Muscle of back (tissue), 3 donors: ENCODE measurements at regions not wholly inside any gene's neighbourhood (a gene's known extent, or its start where the extent isn't known, plus 50 kb on each side); places are given as distances from the start of the nearest gene placed in this dataset.

Experiments used
- DNase-seq, 3 donors: peaks; one replicate each; pipeline versions ENCODE4 v3.0.0 to v3.0.0-alpha.2; 2013

DNA sequence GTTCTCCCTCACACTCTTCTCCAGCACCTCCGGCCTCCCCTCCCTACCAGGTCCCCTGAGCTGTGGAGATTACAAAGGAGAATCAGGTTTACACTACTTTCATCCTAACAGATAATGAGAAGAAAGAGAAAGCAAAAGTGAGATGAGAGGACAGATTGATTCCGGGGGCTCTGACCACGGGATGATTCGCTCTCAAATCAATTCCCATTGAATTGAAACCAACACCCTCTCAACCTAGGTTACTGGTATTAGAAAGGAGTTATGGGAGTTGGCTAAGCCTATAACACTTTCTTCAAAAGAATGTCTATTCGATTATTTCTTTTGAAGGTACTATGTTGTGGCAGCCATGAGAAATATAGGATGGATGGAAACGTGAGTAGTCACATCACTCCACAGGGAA lies 386.2 kb upstream of the TNP1 start:
- DNase-seq: no peak

DNA sequence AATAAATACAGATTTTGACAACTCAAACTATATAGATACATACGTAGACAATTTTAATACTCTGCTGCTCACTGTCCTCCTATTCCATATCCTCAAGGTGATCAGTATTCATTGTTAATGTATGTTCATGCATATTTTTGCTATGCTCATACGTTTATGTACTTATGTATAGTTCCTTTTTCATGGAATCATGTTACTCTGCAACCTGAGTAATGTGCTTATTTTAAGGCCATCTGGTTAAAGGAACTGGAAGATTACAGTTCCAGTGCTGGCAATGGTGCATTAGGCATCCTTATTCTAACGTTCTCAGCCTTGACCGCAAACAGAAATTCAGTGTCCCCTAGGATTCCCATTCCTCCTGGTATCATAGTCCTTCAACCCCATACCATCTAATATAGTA lies 385.0 kb upstream of the TNP1 start:
- no peak for DNase-seq

DNA sequence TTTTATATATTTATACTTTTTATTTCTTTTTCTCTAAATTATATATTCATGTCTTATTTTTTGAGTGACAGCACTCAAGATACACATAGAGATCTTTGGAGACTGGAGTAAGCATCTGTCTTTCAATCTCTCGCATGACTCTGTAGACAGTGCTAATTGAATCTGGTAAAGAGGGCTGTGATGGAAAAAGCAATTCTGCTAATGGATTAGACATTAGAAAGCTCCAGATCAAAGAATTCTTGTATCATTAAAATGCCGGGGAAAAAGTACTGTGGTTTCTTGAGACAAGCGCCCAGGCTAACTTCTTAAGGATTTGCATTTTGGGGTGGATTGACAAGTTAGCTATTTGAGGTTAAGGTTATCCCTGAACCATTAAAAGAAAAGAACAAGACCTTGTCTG lies 383.1 kb upstream of the TNP1 start:
- no peak for DNase-seq

DNA sequence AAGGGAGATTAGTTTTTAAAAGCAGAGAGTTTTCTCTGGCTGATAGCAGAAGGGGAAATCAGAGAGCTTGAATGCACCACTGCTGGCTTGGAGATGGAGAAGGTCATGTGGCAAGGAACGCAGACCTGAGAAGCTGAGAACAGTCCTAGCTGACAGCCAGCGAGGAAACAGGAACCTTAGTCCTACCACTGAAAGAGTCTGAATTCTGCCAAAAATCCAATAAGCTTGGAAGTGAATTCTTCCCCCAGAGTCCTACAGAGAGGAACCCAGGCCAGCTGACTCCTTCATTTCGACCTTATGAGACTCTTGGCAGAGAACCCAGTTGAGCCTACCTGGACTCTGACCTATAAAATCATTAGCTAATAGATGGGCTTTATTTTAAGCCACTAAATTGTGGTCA lies 371.9 kb upstream of the TNP1 start:
- peak in 1 of 3 donors; percentile 51 for DNase-seq

DNA sequence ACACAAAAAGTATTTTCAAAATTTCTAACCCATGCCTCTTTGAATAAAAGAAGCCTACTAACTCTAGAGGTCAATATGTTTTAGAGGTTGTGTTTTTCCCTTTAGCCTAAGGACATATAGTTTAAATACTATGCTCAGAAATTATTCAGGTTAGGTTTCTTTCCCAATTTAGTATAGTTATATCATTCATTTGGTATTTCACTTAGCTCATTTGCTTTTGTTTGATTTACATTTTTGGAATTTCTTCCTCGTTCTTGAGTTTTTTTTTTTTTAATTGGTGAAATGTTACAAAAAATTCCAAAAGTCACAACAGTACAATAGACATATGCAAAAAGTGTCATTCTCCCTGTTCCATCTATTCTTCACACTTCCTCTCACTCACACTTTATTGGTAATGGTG lies 371.3 kb upstream of the TNP1 start:
- DNase-seq: no peak

DNA sequence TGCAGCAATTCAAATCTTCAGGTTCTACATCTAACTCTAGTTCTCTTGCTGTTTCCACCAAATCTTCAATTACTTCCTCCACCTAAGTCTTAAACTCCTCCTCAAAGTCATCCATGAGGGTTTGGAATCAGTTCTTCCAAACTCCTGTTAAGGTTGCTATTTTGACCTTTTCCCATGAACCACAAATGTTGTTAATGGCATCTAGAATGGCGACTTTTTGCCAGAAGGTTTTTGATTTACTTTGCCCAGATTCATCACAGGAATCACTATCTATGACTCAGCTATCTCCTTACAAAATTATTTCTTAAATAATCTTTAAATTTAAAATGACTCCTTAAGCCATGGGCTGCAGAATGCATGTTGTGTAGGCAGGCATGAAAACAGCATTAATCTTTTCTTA lies 368.9 kb upstream of the TNP1 start:
- no peak for DNase-seq

DNA sequence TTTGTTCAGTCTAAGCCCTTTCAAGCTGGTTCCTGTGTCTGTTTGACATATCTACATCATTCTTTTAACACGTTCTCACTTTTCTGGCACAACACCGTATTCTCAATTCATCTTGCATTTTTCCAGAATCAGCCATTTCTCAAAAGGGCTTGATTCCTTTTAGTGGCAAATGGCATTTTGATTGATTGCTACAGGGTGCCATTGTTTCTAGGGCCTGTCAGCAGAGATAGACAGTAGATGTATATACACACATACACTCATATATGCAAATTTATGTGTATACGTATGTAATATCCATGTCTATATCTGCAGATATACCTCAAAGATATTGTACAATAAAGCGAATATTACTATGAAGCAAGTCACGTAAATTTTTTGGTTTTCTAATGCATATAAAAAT lies 367.9 kb upstream of the TNP1 start:
- no peak for DNase-seq

DNA sequence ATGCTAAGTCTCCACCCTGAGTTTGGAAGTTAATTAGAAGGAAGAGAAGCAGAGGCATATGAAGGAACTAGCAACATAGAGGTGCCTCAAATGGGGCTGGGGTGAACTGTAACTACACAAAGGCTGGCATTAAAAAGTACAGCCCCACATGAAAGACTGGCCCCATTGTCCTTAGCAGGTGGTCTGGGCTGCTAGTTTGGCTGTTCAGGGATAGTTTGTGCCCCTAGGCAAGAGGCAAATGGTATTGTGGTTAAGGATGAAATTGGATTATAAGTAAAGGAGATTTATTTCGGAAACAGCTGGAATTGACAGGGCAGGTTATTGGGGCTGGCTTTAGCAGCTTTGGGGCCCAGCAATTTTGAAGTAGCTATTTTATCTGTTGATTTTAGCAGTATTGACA lies 365.7 kb upstream of the TNP1 start:
- DNase-seq: no peak

DNA sequence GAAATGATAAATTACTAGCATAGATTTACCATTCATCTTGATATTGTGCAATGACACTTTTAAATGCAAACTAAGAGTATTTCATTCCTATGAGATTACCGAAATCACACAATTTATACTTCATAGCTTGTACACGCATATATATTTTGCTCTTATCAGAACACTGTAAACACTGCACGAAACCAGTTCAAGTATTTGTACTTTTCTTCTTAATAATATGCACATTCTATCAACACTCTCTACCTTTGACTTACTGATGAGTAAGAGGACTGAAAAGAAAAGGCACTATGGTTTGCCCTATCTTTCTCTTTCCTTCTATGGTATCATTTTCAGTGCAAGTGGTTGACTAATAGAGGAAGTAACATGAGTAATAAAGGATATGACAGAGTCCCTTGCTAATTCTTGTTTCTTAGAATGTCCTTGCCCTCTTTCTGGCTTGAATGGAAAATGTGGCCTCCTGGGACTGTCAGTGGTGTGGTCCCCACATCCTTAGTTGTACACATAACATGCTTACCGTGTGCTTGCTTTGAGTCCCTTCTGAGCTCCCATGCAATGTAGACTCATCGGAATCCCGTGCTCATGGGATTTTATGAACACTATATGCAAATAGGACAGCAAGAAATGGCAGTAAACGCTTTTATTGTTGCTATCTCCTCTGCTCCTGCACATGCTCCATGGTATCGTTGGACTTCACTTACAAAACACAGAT lies 363.5 kb upstream of the TNP1 start:
- DNase-seq: peak in 2 of 3 donors; percentile 36 to 88

DNA sequence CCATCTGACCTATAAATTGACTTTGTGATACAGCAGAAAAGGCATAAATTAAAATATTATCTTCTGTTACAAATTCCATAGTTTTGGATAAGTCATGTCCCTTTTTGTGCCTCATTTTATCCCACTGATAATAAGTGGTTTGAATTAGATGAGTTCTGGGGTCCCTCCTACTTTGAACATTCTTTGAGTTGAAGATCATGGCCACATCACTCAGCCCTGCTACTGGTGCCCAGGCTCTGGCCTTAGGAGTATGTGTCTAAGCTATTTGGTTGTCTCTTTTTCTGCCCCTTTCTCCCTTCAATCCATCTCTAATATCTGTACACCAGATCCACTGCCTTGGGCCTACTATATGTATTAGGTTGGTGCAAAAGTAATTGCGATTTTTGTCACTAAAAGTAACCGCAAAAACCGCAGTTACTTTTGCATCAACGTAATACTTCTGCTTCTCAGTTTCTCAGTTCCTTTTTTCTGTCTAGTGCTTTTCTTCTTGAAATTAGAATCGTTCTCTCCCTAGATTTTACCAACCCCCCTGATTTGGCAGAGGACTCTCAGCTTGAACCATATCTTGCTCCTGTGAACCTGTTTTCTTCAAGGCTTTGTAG lies 362.5 kb upstream of the TNP1 start:
- no peak for DNase-seq

DNA sequence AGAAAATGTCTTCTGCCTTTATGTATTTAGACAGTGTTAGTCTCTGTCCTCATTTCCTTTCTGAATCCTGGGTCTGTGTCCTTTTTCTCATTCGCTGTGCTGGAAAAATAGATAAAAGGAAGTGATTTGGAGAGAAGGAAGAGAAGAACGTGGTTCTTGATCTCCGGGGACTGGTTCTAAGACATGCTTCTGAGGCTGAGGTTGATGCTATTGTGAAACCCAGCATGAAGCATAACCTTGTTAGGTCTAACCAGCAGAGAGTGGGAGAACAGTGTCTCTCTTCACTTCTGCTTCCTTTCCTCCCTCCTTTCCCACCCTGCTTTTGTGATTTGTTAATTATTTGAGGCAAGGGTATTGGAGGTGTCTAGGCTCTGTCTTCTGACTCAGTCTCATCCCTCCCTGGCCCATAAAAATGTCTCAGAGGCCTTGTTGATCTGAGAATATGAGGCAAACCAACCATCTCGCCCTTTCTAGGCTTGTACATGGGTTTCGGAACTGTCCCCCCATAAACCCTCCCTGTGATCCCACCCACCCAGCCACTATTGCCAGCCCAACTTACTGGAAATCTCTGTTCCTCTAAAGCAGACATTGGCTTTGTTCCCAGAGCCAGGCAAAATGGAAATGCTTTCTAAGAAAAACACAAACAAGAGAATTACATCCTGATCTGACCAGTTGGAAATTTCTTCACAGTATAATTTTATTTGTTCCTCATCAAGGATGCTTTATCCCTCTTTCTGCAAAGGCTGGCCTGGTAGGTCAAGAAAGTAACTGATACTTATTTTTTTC lies 360.6 kb upstream of the TNP1 start:
- DNase-seq: peak in 2 of 3 donors; percentile 48 to 68

DNA sequence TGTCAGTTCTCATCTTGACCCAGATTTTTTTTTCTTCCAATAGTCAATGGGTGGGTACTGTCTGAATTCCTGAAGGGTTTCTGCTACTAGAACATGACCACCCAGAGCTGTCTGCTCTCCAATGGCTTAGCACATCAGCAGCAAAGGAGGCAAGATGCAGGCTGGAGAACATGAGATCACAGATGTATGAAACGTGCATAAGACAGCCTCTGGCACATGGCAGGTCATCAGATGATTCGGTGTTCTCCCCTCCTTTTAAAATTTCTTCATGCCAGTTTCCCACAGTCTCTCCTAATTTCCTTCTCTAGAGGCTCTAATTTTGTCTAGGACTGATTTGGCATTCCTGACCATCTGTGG lies 359.3 kb upstream of the TNP1 start:
- no peak for DNase-seq

DNA sequence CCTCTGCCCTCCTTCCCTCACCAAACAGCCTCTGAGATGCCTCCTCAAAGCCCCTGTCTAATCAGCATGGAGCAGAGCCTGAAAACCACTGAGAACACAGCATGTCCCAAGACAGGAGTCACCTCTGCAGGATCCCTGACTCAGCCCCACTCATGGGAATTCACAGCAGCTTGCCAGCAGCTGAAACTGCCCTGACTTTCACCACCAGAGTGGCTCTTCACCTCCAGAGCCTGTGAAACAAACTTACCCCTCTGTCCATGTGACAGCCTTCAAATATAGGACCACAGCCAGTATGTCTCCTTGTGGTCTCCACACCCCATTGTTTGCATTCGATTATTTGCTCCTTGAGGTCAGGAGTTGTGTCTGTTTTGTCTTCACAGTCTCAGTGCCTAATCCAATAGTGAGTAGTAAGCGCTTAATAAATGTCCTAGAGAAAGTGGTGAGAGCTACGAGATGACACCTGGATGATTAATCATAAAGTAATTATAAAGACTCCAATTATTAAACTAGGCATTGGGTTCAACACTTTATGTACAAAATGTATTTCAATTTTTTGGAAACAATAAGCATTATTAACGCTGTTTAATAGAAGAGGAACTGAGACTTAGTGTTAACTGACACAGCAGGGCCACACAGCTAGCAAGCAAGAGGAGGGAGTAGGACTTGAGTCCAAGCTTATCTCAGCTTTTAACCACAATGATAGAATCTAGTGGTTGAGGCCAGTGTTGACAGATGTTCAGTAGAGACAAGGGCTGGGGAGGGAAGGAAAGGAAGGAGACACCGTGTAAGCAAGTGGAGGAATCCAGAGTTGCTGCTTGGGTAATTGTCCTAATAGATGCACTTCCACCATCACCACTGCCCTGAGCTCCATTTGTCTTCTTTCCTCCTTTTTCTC lies 358.7 kb upstream of the TNP1 start:
- peak in 1 of 3 donors; percentile 45 for DNase-seq

DNA sequence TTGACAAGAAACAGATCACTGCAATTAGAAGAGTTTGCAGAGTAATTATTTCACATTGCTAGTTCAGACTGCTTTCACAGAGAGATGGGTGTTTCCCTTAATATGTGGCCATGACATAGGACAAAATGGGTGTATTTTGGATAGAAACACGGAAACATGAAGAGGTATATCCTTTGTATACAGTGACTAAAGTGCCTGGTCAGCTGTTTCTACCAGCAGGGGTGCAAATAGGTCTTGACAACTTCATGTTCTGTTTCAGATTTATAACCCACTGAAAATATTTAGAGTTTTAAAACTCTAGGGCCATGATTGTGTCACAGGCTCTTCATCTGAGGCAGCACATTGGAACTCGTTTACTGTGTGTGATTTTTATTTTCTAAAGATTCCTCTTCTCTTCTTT lies 357.1 kb upstream of the TNP1 start:
- no peak for DNase-seq

DNA sequence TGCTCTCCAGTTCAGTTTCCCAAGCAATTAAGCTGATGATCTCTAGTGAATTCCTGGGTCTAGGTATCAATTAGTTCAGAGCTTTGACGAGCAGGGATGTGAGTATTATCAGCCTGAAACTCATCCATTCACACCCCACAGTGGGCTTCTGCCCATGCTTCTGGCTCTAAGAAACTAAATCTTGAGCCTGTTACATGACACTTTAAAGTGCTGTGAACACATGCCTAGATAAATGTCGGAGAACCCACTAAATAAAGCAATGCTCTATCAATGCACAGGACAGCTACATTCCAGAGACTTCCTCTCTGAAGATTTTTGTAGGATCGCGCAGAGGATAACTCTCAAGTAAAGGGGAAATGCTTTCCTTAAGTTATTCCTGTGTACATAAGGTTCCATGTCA lies 356.5 kb upstream of the TNP1 start:
- no peak for DNase-seq

DNA sequence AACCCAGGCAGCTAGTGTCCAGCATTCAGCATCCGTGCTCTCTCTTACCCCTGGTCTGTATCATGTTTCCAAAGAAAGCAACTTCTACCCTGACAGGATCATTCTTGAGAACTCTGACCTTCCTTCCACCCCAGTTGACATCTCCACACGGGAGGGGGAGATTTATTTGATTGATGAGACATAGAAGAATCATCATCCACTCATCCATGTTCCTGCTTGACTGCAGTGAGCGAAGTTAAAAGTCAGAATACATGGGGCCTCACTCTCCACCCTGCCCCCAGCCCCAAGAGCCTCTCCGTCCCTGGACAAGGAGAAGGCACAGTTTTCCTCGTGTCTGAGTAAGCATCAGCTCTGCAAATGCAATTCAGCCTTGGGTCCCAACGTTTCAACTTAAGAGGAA lies 356.0 kb upstream of the TNP1 start:
- no peak for DNase-seq

DNA sequence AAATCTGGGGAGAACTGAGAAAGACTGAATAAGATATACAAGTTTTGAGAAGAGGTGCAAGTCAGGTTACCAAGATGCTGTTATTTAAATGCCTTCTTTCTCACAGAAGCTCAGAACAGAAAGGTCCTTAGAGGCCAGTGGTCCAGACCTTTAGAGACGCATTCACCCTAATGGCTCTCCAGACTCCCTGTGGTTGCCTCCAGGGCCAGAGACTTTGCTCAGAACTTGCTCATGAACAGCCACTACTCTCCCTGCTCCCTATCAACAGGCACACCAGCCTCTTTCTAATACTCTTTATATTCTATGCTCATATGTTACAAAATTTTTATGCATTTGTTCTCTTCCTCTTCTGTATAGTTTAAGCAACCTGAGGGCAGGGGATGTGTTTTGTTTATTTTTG lies 349.0 kb upstream of the TNP1 start:
- DNase-seq: no peak

DNA sequence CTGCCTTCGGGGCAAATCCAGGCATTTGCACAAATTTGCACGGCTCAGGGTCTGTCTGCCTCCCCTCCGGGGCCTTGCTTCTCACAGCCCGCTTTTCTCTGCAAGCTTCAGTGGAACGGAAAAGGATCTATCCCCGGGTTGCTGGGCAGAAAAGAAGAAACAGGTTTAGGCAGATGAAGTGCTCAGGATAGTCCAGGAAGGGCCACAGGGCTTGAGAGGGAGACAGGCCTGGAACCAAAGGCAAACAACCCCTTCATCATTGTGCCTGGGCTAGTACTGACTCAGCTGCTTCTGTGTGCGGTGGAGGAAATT lies 347.8 kb upstream of the TNP1 start:
- no peak for DNase-seq

DNA sequence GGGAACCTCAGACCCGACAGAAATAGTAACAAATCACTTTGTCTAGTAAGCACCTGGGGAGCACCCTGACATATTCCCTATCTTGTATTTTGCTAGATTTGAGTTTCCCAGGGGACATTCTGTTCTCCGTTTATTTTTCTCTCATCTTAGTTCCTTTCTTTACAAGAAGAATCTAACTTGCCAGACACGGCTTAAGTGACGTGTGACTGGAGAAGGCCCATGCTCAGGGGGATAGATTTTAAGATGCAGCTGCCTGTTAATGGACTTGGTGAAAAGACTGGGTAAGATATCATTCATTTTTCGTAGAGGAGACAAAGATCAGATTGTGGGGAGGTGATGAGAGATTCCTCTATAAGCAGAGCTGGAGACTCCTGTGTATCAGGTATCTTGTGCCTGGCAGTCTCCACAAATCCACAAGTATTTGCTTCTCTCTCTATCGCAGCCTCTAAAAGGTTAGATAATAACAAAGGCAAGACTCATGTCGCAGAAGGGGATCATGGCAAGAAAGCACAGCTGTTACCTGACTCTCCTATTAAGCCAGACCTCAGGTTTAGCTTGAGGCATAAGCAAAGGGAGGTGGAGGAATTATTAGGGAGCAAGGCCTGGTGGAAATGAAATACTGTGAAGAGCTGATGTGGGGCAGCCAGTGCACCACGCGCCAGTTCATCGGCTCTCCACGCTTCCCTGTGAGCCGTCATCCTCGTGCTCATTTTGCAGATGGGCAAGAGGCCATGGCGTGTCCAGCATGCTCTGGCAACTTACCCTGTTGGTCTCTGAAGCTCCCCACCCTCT lies 347.2 kb upstream of the TNP1 start:
- DNase-seq: no peak

DNA sequence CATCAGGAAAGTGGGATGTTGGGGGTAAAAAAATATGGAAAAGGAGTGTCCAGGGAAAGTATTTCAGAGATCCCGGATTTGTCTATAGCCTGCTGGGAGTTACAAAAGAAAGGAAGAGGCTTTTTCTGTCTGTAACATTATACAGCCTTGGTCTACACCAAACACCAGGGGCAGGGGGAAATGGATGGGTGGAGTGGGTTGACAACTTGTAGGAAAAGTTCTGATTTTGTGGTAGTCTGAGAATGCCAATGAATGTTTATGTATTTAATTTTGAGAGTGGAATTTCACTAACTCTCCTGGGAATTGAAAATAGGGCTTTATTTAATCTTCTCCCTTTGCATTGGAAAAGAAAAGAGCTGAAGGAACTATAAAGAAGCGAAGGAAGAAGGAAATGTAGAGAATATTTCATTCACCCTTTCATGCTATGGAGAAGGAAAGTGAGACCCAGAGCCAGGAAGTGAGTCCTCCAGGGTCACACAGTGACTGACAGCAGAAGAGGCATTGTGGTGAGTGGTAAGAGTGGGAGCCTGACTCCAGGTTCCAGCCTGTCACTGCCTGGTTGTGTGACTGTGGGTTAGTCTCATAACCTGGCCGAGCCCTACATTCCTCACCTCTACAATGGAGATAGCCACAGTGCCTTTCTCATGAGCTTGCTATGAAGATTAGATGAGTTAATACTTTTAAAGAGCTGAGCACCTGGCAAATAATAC lies 346.3 kb upstream of the TNP1 start:
- DNase-seq: no peak

DNA sequence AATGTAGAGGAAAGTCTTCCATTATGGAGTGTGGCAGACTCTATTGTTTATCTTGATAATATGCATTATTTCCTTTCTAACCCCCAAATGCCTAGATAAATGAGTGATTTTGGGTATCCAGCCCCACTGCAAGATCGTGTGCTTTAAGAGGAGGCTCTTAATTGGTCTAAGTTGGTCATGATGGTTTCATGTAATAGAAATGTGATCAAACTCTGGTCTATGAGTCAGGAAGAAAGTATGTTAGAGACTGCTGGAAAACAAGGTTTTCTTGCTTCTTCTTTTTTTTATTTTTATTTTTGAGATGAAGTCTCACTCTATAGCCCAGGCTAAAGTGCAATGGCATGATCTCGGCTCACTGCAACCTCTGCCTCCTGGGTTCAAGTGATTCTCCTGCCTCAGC lies 344.5 kb upstream of the TNP1 start:
- DNase-seq: peak in 1 of 3 donors; percentile 38
